HFFc6 (cell line): ENCODE measurements at regions not wholly inside any gene's neighbourhood (a gene's known extent, or its start where the extent isn't known, plus 50 kb on each side); places are given as distances from the start of the nearest gene placed in this dataset.

ENCODE experiments used
- DNase-seq: peaks from one replicate; pipeline ENCODE4 v3.0.0-alpha.2; 2018
- H3K27ac Mint-ChIP-seq: 2 replicates; pipeline ENCODE4 v1.8.0; 2020; ENCODE audit warnings: mild to moderate bottlenecking, mixed read lengths
- H3K27me3 Mint-ChIP-seq: 2 replicates; pipeline ENCODE4 v1.8.0; 2021; ENCODE audit warnings: mild to moderate bottlenecking, moderate library complexity, mixed read lengths; ENCODE audit not compliant: insufficient read depth
- H3K36me3 Mint-ChIP-seq: 2 replicates; pipeline ENCODE4 v1.8.0; 2021; ENCODE audit warnings: low read depth, mixed read lengths
- H3K4me1 Mint-ChIP-seq: 2 replicates; pipeline ENCODE4 v1.8.0; 2020; ENCODE audit warnings: low read depth, mixed read lengths
- H3K4me3 Mint-ChIP-seq: 2 replicates; pipeline ENCODE4 v1.8.0; 2020; ENCODE audit warnings: mild to moderate bottlenecking, moderate library complexity, mixed read lengths
- H3K9me3 Mint-ChIP-seq: 2 replicates; pipeline ENCODE4 v1.8.0; 2020; ENCODE audit warnings: mild to moderate bottlenecking, mixed read lengths
- CTCF ChIP-seq: fragments of 200-600 bp; sonication (generic); IDR thresholded peaks from 2 replicates; pipeline ENCODE4 v1.5.0; 2021; ENCODE audit warnings: antibody characterized with exemption, mild to moderate bottlenecking

GRCh38 chr3:22960105-22960984 lies 242.8 kb upstream of the UBE2E2 start:
- Mint-ChIP-seq H3K4me3 (no peak overlapping the region), H3K27ac (no peak overlapping the region), H3K9me3 (no peaks in the 10 kb centered on the region), H3K4me1 (no peaks in the 10 kb centered on the region), H3K27me3 (peaks cover 10% of the 10 kb centered on the region), H3K36me3 (no peaks in the 10 kb centered on the region)
- peak; percentile 79 for TF ChIP-seq CTCF
- DNase-seq, result peak; percentile 16

GRCh38 chr3:22962244-22962643 lies 240.9 kb upstream of the UBE2E2 start:
- Mint-ChIP-seq H3K4me1 (no peaks in the 10 kb centered on the region), H3K4me3 (no peak overlapping the region), H3K36me3 (no peaks in the 10 kb centered on the region), H3K27ac (no peak overlapping the region), H3K9me3 (peaks cover 3% of the 10 kb centered on the region; the same call in 1 of the 2 replicates), H3K27me3 (peaks cover 10% of the 10 kb centered on the region)
- no peak for DNase-seq
- TF ChIP-seq CTCF, result no peak

- Mint-ChIP-seq H3K9me3 (peaks cover 3% of the 10 kb centered on the region; the same call in 1 of the 2 replicates), H3K4me3 (no peak overlapping the region), H3K27ac (no peak overlapping the region), H3K4me1 (no peaks in the 10 kb centered on the region), H3K27me3 (peaks cover 10% of the 10 kb centered on the region), H3K36me3 (no peaks in the 10 kb centered on the region)
- DNase-seq, result no peak
- TF ChIP-seq CTCF, result no peak
These were observed 236.8 kb upstream of the UBE2E2 start for GRCh38 chr3:22966349-22966748.

- H3K27ac Mint-ChIP-seq, result no peak overlapping the region
- H3K4me1 Mint-ChIP-seq, result no peaks in the 10 kb centered on the region
- DNase-seq, result no peak
- no peak overlapping the region for H3K4me3 Mint-ChIP-seq
- H3K9me3 Mint-ChIP-seq, result peaks cover 3% of the 10 kb centered on the region; the same call in 1 of the 2 replicates
- TF ChIP-seq CTCF, result no peak
- H3K36me3 Mint-ChIP-seq, result no peaks in the 10 kb centered on the region
- H3K27me3 Mint-ChIP-seq, result peaks cover 2% of the 10 kb centered on the region; the same call in 1 of the 2 replicates
These were observed 233.9 kb upstream of the UBE2E2 start for GRCh38 chr3:22969276-22969675.

- TF ChIP-seq CTCF, result no peak
- Mint-ChIP-seq H3K9me3 (peaks cover 3% of the 10 kb centered on the region; the same call in 1 of the 2 replicates), H3K4me3 (no peak overlapping the region), H3K36me3 (no peaks in the 10 kb centered on the region), H3K27me3 (peaks cover 2% of the 10 kb centered on the region; the same call in 1 of the 2 replicates), H3K27ac (no peak overlapping the region), H3K4me1 (no peaks in the 10 kb centered on the region)
- DNase-seq, result no peak
These were observed 231.6 kb upstream of the UBE2E2 start for GRCh38 chr3:22971497-22971896.
